Hepatocyte (in vitro differentiated cells): ENCODE measurements at regions not wholly inside any gene's neighbourhood (a gene's known extent, or its start where the extent isn't known, plus 50 kb on each side); places are given as distances from the start of the nearest gene placed in this dataset.

ENCODE experiments used
- CTCF ChIP-seq: fragments of 200-600 bp; sonication (generic); IDR thresholded peaks from 2 replicates; pipeline ENCODE4 v1.5.1; 2016; ENCODE audit warnings: antibody characterized with exemption, mild to moderate bottlenecking; ENCODE audit not compliant: poor library complexity
- EZH2 ChIP-seq: fragments of 200-600 bp; sonication (generic); IDR thresholded peaks from 2 replicates; pipeline ENCODE4 v1.6.1; 2016; ENCODE audit warnings: antibody characterized with exemption, mild to moderate bottlenecking, borderline replicate concordance

- TF ChIP-seq EZH2, result no peak
- TF ChIP-seq CTCF, result no peak
Observed at GRCh38 chr11:106224172-106224571, 146.7 kb downstream of the AASDHPPT start.
